Liver (tissue), 7 donors: ENCODE measurements at regions not wholly inside any gene's neighbourhood (a gene's known extent, or its start where the extent isn't known, plus 50 kb on each side); places are given as distances from the start of the nearest gene placed in this dataset.

Source experiments
- DNase-seq: peaks from one replicate; pipeline ENCODE4 v3.0.0-alpha.2; 2017; ENCODE audit warnings: low spot score
- H3K27ac ChIP-seq, 2 donors: one replicate each; pipeline ENCODE4 v1.7.0; 2013; ENCODE audit warnings: inconsistent platforms in 2 of 2, low read length in 2 of 2, control low read depth in 1 of 2, low read depth in 1 of 2, mild to moderate bottlenecking in 1 of 2
- H3K27me3 ChIP-seq, 4 donors: one replicate each; pipeline versions ENCODE4 v1.6.1 to v1.7.0; 2013; ENCODE audit warnings: low read length in 3 of 4, inconsistent platforms in 1 of 4, mild to moderate bottlenecking in 1 of 4, moderate library complexity in 1 of 4; ENCODE audit not compliant: control insufficient read depth in 4 of 4, insufficient read depth in 4 of 4
- H3K36me3 ChIP-seq, 4 donors: one replicate each; pipeline versions ENCODE4 v1.6.1 to v1.7.0; 2013; ENCODE audit warnings: low read length in 3 of 4, mild to moderate bottlenecking in 3 of 4, low read depth in 1 of 4, moderate library complexity in 1 of 4; ENCODE audit not compliant: control insufficient read depth in 4 of 4, insufficient read depth in 3 of 4
- H3K4me1 ChIP-seq, 4 donors: one replicate each; pipeline versions ENCODE4 v1.6.1 to v1.7.0; 2013; ENCODE audit warnings: low read length in 3 of 4, mild to moderate bottlenecking in 3 of 4, moderate library complexity in 1 of 4; ENCODE audit not compliant: control insufficient read depth in 4 of 4, insufficient read depth in 4 of 4
- H3K4me3 ChIP-seq, 3 donors: one replicate each; pipeline versions ENCODE4 v1.6.1 to v1.7.0; 2013; ENCODE audit warnings: low read length in 3 of 3, control low read depth in 1 of 3, low read depth in 1 of 3, mild to moderate bottlenecking in 1 of 3
- H3K9ac ChIP-seq, 2 donors: one replicate each; pipeline ENCODE4 v1.7.0; 2013; ENCODE audit warnings: low read length in 2 of 2, mild to moderate bottlenecking in 2 of 2, moderate library complexity in 2 of 2, control low read depth in 1 of 2, low read depth in 1 of 2
- H3K9me3 ChIP-seq, 4 donors: one replicate each; pipeline versions ENCODE4 v1.6.1 to v1.7.0; 2013; ENCODE audit warnings: low read length in 3 of 4; ENCODE audit not compliant: control insufficient read depth in 4 of 4
- EGR1 ChIP-seq, 2 donors: IDR thresholded peaks; 2 replicates each; pipeline ENCODE4 v1.6.1; 2016 to 2018; ENCODE audit warnings: antibody characterized with exemption in 2 of 2, low read depth in 2 of 2
- FOXA1 ChIP-seq: IDR thresholded peaks from 2 replicates; pipeline ENCODE4 v1.6.1; 2016; ENCODE audit warnings: antibody characterized with exemption
- FOXA2 ChIP-seq: IDR thresholded peaks from 2 replicates; pipeline ENCODE4 v1.6.1; 2016; ENCODE audit warnings: antibody characterized with exemption
- GABPA ChIP-seq, 2 donors: IDR thresholded peaks in 1 of 2; conservative IDR thresholded peaks in 1 of 2; 2 replicates each; pipeline ENCODE4 v1.6.1; 2016; ENCODE audit warnings: antibody characterized with exemption in 2 of 2, mild to moderate bottlenecking in 1 of 2, moderate library complexity in 1 of 2
- HNF4A ChIP-seq, 2 donors: conservative IDR thresholded peaks; 2 replicates each; pipeline ENCODE4 v1.6.1; 2016; ENCODE audit warnings: antibody characterized with exemption in 2 of 2, mild to moderate bottlenecking in 2 of 2
- HNF4G ChIP-seq: IDR thresholded peaks from 2 replicates; pipeline ENCODE4 v1.6.1; 2016; ENCODE audit warnings: antibody characterized with exemption
- JUND ChIP-seq, 2 donors: IDR thresholded peaks; 2 replicates each; pipeline ENCODE4 v1.6.1; 2016; ENCODE audit warnings: antibody characterized with exemption in 2 of 2
- NR2F2 ChIP-seq: IDR thresholded peaks from 2 replicates; pipeline ENCODE4 v1.6.1; 2016; ENCODE audit warnings: antibody characterized with exemption
- RAD21 ChIP-seq, 2 donors: IDR thresholded peaks; 2 replicates each; pipeline ENCODE4 v1.6.1; 2016; ENCODE audit warnings: antibody characterized with exemption in 2 of 2, mild to moderate bottlenecking in 2 of 2
- RXRA ChIP-seq, 2 donors: IDR thresholded peaks; 2 replicates each; pipeline ENCODE4 v1.6.1; 2017 to 2018; ENCODE audit warnings: antibody characterized with exemption in 2 of 2, mild to moderate bottlenecking in 1 of 2
- SP1 ChIP-seq: IDR thresholded peaks from 2 replicates; pipeline ENCODE4 v1.6.1; 2018; ENCODE audit warnings: antibody characterized with exemption, mild to moderate bottlenecking
- TAF1 ChIP-seq: conservative IDR thresholded peaks from 2 replicates; pipeline ENCODE4 v1.6.1; 2016; ENCODE audit warnings: antibody characterized with exemption, mild to moderate bottlenecking
- YY1 ChIP-seq: IDR thresholded peaks from 2 replicates; pipeline ENCODE4 v1.6.1; 2016; ENCODE audit warnings: antibody characterized with exemption, mild to moderate bottlenecking
- WGBS: extraction: QIAGEN DNeasy Blood & Tissue Kit; methylation state at CpG from one replicate; pipeline ENCODE4 v1.1.7; 2013; 5-methylcytosine and 5-hydroxymethylcytosine counted together
- TF ChIP-seq, protein P1 (sequence below): IDR thresholded peaks from 2 replicates; pipeline ENCODE4 v1.6.1; 2016; ENCODE audit warnings: antibody characterized with exemption
- TF ChIP-seq, protein P2 (sequence below): IDR thresholded peaks from 2 replicates; pipeline ENCODE4 v1.6.1; 2016; ENCODE audit warnings: antibody characterized with exemption
- TF ChIP-seq, protein P3 (sequence below): IDR thresholded peaks from 2 replicates; pipeline ENCODE4 v1.6.1; 2016; ENCODE audit warnings: antibody characterized with exemption, mild to moderate bottlenecking
- TF ChIP-seq, protein P4 (sequence below): IDR thresholded peaks from 2 replicates; pipeline ENCODE4 v1.6.1; 2016; ENCODE audit warnings: antibody characterized with exemption
- donor health status: healthy.
- donor health status: healthy.
- donor health status: healthy.
- donor health status: healthy.

DNA sequence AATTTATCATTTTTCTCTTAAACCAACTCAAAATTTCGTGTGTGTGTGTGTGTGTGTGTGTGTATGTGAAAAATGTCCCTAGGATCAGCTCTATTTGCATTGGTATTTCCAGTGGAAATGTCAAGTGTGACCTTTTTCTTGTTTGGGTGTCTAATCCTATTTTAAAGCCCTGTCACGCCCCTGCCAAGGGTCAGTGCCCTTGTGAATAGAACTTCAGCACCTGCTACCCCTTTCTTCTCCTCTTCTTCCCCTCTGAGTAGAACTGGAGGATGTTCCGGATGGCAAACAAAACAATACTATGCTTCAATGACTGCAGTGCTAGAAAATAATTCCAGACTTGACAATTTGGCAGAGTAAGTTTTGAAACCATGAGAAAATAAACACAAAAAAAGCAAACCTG is 67.3 kb downstream of the SPRY1 start:
- Histone ChIP-seq H3K27ac (no peak overlapping the region), H3K4me3 (no peak overlapping the region), H3K4me1 (no peaks in the 10 kb centered on the region), H3K36me3 (no peaks in the 10 kb centered on the region), H3K9me3 (no peaks in the 10 kb centered on the region), H3K27me3 (no peaks in the 10 kb centered on the region), H3K9ac (no peak overlapping the region)
- no peak for DNase-seq
- WGBS = 74% methylated on average over 3 of the region's 3 CpGs
- TF ChIP-seq FOXA1 (no peak), NR2F2 (no peak), JUND (IDR thresholded peaks at IDR 0.05) (no peak), RXRA (IDR thresholded peaks at IDR 0.05) (no peak), RAD21 (IDR thresholded peaks at IDR 0.05) (no peak), TAF1 (no peak), HNF4A (conservative IDR thresholded peaks at IDR 0.05) (no peak), EGR1 (IDR thresholded peaks at IDR 0.05; ENCODE audit: low read depth in 2 of 2) (no peak), SP1 (no peak)
- TF ChIP-seq, protein P1, sequence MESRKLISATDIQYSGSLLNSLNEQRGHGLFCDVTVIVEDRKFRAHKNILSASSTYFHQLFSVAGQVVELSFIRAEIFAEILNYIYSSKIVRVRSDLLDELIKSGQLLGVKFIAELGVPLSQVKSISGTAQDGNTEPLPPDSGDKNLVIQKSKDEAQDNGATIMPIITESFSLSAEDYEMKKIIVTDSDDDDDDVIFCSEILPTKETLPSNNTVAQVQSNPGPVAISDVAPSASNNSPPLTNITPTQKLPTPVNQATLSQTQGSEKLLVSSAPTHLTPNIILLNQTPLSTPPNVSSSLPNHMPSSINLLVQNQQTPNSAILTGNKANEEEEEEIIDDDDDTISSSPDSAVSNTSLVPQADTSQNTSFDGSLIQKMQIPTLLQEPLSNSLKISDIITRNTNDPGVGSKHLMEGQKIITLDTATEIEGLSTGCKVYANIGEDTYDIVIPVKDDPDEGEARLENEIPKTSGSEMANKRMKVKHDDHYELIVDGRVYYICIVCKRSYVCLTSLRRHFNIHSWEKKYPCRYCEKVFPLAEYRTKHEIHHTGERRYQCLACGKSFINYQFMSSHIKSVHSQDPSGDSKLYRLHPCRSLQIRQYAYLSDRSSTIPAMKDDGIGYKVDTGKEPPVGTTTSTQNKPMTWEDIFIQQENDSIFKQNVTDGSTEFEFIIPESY = no peak
- TF ChIP-seq, protein P2, sequence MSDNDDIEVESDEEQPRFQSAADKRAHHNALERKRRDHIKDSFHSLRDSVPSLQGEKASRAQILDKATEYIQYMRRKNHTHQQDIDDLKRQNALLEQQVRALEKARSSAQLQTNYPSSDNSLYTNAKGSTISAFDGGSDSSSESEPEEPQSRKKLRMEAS = no peak

DNA sequence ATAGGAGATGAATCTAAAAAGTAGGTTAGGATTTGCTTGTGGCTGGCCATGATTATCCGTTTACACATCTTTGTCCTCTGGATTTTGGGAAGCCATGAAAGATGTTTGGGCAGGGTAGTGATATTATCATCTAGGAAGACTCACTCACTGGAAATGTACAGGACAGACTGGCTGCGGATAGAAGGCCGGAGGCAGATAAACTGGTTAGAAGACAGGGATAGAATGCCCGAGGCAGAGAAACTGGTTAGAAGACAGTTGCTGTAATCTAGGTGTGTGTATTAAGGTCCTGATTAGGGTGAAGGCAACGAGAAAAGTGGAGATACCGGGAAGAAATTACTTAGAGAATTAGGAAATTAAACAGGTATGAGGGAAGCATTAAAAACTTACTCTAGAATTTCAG is 68.8 kb downstream of the SPRY1 start:
- TF ChIP-seq YY1 (no peak), JUND (IDR thresholded peaks at IDR 0.05) (no peak), FOXA1 (no peak), RAD21 (IDR thresholded peaks at IDR 0.05) (no peak), TAF1 (no peak), SP1 (no peak)
- Histone ChIP-seq H3K9me3 (no peaks in the 10 kb centered on the region), H3K27ac (no peak overlapping the region), H3K36me3 (no peaks in the 10 kb centered on the region), H3K9ac (no peak overlapping the region), H3K27me3 (no peaks in the 10 kb centered on the region), H3K4me1 (no peaks in the 10 kb centered on the region), H3K4me3 (no peak overlapping the region)
- WGBS = 80% methylated on average over 6 of the region's 6 CpGs
- no peak for DNase-seq

DNA sequence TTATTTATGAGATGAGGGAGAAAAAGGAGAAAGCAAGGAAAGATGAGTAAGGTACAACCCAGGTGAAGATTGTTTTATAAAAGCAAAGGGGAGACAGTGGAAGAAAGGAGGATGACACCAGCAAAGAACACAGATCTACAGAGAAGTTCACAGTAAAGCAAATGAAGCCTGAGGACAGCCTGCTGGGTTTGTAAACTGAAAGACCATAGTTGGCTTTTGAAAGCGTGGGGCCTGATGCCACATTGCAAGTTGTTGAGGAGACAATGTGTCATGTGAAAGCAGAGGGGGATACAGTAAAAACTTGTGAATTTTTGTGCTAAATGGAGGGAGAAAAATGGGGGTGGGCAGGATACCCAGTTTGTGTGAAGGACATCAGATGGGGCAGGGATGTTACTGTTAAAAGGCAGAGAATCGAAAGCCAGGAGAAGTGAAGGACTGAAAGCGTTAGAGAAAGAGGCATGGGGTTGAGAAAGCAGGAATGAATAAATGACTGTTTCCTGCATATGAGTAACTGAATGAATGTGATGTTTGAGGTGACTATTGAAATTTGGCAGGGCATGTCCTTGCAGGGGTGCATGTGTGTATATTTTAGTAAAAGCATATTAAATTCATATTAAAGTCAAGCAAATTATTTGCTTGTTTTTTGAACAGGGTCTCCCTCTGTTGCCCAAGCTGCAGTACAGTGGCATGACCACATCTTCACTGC is 69.6 kb downstream of the SPRY1 start:
- no peaks in the 10 kb centered on the region for H3K27me3 ChIP-seq
- H3K9me3 ChIP-seq = no peaks in the 10 kb centered on the region
- WGBS = 67% methylated on average over 3 of the region's 3 CpGs
- TF ChIP-seq HNF4G (no peak), GABPA (IDR thresholded peaks at IDR 0.05 in 1 of 2, conservative IDR thresholded peaks at IDR 0.05 in 1 of 2) (no peak), RXRA (IDR thresholded peaks at IDR 0.05) (no peak), RAD21 (IDR thresholded peaks at IDR 0.05) (no peak), JUND (IDR thresholded peaks at IDR 0.05) (no peak), HNF4A (conservative IDR thresholded peaks at IDR 0.05) (no peak), FOXA2 (no peak), SP1 (no peak), TAF1 (no peak), EGR1 (IDR thresholded peaks at IDR 0.05; ENCODE audit: low read depth in 2 of 2) (no peak), FOXA1 (no peak)
- TF ChIP-seq, protein P3, sequence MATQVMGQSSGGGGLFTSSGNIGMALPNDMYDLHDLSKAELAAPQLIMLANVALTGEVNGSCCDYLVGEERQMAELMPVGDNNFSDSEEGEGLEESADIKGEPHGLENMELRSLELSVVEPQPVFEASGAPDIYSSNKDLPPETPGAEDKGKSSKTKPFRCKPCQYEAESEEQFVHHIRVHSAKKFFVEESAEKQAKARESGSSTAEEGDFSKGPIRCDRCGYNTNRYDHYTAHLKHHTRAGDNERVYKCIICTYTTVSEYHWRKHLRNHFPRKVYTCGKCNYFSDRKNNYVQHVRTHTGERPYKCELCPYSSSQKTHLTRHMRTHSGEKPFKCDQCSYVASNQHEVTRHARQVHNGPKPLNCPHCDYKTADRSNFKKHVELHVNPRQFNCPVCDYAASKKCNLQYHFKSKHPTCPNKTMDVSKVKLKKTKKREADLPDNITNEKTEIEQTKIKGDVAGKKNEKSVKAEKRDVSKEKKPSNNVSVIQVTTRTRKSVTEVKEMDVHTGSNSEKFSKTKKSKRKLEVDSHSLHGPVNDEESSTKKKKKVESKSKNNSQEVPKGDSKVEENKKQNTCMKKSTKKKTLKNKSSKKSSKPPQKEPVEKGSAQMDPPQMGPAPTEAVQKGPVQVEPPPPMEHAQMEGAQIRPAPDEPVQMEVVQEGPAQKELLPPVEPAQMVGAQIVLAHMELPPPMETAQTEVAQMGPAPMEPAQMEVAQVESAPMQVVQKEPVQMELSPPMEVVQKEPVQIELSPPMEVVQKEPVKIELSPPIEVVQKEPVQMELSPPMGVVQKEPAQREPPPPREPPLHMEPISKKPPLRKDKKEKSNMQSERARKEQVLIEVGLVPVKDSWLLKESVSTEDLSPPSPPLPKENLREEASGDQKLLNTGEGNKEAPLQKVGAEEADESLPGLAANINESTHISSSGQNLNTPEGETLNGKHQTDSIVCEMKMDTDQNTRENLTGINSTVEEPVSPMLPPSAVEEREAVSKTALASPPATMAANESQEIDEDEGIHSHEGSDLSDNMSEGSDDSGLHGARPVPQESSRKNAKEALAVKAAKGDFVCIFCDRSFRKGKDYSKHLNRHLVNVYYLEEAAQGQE = no peak
- TF ChIP-seq, protein P1 = no peak
- TF ChIP-seq, protein P4, sequence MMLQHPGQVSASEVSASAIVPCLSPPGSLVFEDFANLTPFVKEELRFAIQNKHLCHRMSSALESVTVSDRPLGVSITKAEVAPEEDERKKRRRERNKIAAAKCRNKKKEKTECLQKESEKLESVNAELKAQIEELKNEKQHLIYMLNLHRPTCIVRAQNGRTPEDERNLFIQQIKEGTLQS = no peak
- TF ChIP-seq, protein P2 = no peak
- no peaks in the 10 kb centered on the region for H3K36me3 ChIP-seq
- H3K27ac ChIP-seq = no peak overlapping the region
- no peak overlapping the region for H3K4me3 ChIP-seq
- no peak overlapping the region for H3K9ac ChIP-seq
- no peak for DNase-seq
- no peaks in the 10 kb centered on the region for H3K4me1 ChIP-seq
